ENCODE measurements at regions not wholly inside any gene's neighbourhood (a gene's known extent, or its start where the extent isn't known, plus 50 kb on each side); places are given as distances from the start of the nearest gene placed in this dataset.

- Histone ChIP-seq H3K27ac (ENCODE audit: low read depth, low read length) (no peak overlapping the region), H2AFZ (ENCODE audit: low read depth, low read length) (no peak overlapping the region), H3K27me3 (ENCODE audit: insufficient read depth, low read length) (peaks cover 6% of the 10 kb centered on the region), H3K9me3 (ENCODE audit: insufficient read depth, low read depth, low read length) (no peaks in the 10 kb centered on the region), H3K9ac (ENCODE audit: low read length) (no peak overlapping the region), H3K4me1 (ENCODE audit: insufficient read depth, low read length) (no peaks in the 10 kb centered on the region), H3K4me3 (ENCODE audit: insufficient read depth, low read depth, low read length) (no peak overlapping the region), H3K4me2 (ENCODE audit: low read length) (no peak overlapping the region), H3K79me2 (ENCODE audit: insufficient read depth, low read length) (no peaks in the 10 kb centered on the region), H4K20me1 (ENCODE audit: insufficient read depth, low read length) (no peaks in the 10 kb centered on the region), H3K36me3 (ENCODE audit: insufficient read depth, low read length) (no peaks in the 10 kb centered on the region)
- Mint-ChIP-seq H3K4me3 (ENCODE audit: unreplicated experiment) (no peak overlapping the region), H3K9me3 (ENCODE audit: unreplicated experiment) (peaks cover 13% of the 10 kb centered on the region), H3K27ac (ENCODE audit: unreplicated experiment) (no peak overlapping the region), H3K27me3 (ENCODE audit: low read depth, unreplicated experiment) (peaks cover 36% of the 10 kb centered on the region), H3K4me1 (ENCODE audit: low read depth, unreplicated experiment) (no peaks in the 10 kb centered on the region), H3K36me3 (ENCODE audit: low read depth, unreplicated experiment) (no peaks in the 10 kb centered on the region)
- FAIRE-seq (no peak), DNase-seq (ENCODE audit: low read depth) (no peak)
- no peak for TF ChIP-seq EZH2 (IDR thresholded peaks at IDR 0.05; ENCODE audit: insufficient read depth, low read length)
Measured at GRCh38 chr11:119846374-119846773, 117.4 kb upstream of the NECTIN1 start.

GRCh38 chr11:119845756-119846155, 116.8 kb upstream of the NECTIN1 start:
- H3K27ac ChIP-seq (ENCODE audit: low read depth, low read length): no peak overlapping the region
- H2AFZ ChIP-seq (ENCODE audit: low read depth, low read length): no peak overlapping the region
- H3K79me2 ChIP-seq (ENCODE audit: insufficient read depth, low read length): no peaks in the 10 kb centered on the region
- Mint-ChIP-seq H3K9me3 (ENCODE audit: unreplicated experiment) (peaks cover 10% of the 10 kb centered on the region), H3K4me3 (ENCODE audit: unreplicated experiment) (no peak overlapping the region), H3K4me1 (ENCODE audit: low read depth, unreplicated experiment) (no peaks in the 10 kb centered on the region), H3K36me3 (ENCODE audit: low read depth, unreplicated experiment) (no peaks in the 10 kb centered on the region), H3K27me3 (ENCODE audit: low read depth, unreplicated experiment) (peaks cover 35% of the 10 kb centered on the region), H3K27ac (ENCODE audit: unreplicated experiment) (peak overlapping the region; percentile 64)
- H3K9ac ChIP-seq (ENCODE audit: low read length): no peak overlapping the region
- no peak for TF ChIP-seq EZH2 (IDR thresholded peaks at IDR 0.05; ENCODE audit: insufficient read depth, low read length)
- TF ChIP-seq CTCF (IDR thresholded peaks at IDR 0.05; ENCODE audit: insufficient read depth, low read depth, low read length): no peak
- H3K36me3 ChIP-seq (ENCODE audit: insufficient read depth, low read length): no peaks in the 10 kb centered on the region
- H3K4me3 ChIP-seq (ENCODE audit: insufficient read depth, low read depth, low read length): no peak overlapping the region
- no peaks in the 10 kb centered on the region for H4K20me1 ChIP-seq (ENCODE audit: insufficient read depth, low read length)
- H3K27me3 ChIP-seq (ENCODE audit: insufficient read depth, low read length): peaks cover 12% of the 10 kb centered on the region
- FAIRE-seq: no peak
- DNase-seq (ENCODE audit: low read depth): no peak
- no peaks in the 10 kb centered on the region for H3K9me3 ChIP-seq (ENCODE audit: insufficient read depth, low read depth, low read length)
- no peak overlapping the region for H3K4me2 ChIP-seq (ENCODE audit: low read length)
- H3K4me1 ChIP-seq (ENCODE audit: insufficient read depth, low read length): no peaks in the 10 kb centered on the region

- no peak for TF ChIP-seq EZH2 (IDR thresholded peaks at IDR 0.05; ENCODE audit: insufficient read depth, low read length)
- no peak for TF ChIP-seq CTCF (IDR thresholded peaks at IDR 0.05; ENCODE audit: insufficient read depth, low read depth, low read length)
- Histone ChIP-seq H3K9me3 (ENCODE audit: insufficient read depth, low read depth, low read length) (no peaks in the 10 kb centered on the region), H3K4me1 (ENCODE audit: insufficient read depth, low read length) (no peaks in the 10 kb centered on the region), H3K36me3 (ENCODE audit: insufficient read depth, low read length) (no peaks in the 10 kb centered on the region), H3K79me2 (ENCODE audit: insufficient read depth, low read length) (no peaks in the 10 kb centered on the region), H4K20me1 (ENCODE audit: insufficient read depth, low read length) (no peaks in the 10 kb centered on the region), H3K4me3 (ENCODE audit: insufficient read depth, low read depth, low read length) (no peak overlapping the region), H2AFZ (ENCODE audit: low read depth, low read length) (no peak overlapping the region), H3K9ac (ENCODE audit: low read length) (no peak overlapping the region), H3K4me2 (ENCODE audit: low read length) (no peak overlapping the region), H3K27ac (ENCODE audit: low read depth, low read length) (no peak overlapping the region), H3K27me3 (ENCODE audit: insufficient read depth, low read length) (peaks cover 16% of the 10 kb centered on the region)
- H3K9me3 Mint-ChIP-seq (ENCODE audit: unreplicated experiment): peaks cover 10% of the 10 kb centered on the region
- DNase-seq (ENCODE audit: low read depth): no peak
- no peaks in the 10 kb centered on the region for H3K36me3 Mint-ChIP-seq (ENCODE audit: low read depth, unreplicated experiment)
- peak overlapping the region; percentile 64 for H3K27ac Mint-ChIP-seq (ENCODE audit: unreplicated experiment)
- peaks cover 34% of the 10 kb centered on the region for H3K27me3 Mint-ChIP-seq (ENCODE audit: low read depth, unreplicated experiment)
- no peaks in the 10 kb centered on the region for H3K4me1 Mint-ChIP-seq (ENCODE audit: low read depth, unreplicated experiment)
- FAIRE-seq: no peak
- H3K4me3 Mint-ChIP-seq (ENCODE audit: unreplicated experiment): no peak overlapping the region
Measured at GRCh38 chr11:119845305-119845704, 116.3 kb upstream of the NECTIN1 start.

All from astrocyte (in vitro differentiated cells and primary cell).